GM12892 (cell line): ENCODE measurements at regions not wholly inside any gene's neighbourhood (a gene's known extent, or its start where the extent isn't known, plus 50 kb on each side); places are given as distances from the start of the nearest gene placed in this dataset.

Experiments
- DNase-seq: peaks from one replicate; pipeline ENCODE4 v3.0.0; 2011; ENCODE audit not compliant: insufficient read length
- FAIRE-seq: peaks from 2 replicates; lab custom pipeline; 2011; peaks lifted over from hg19 to GRCh38; lab: Jason Lieb, UNC
- POLR2A ChIP-seq: IDR thresholded peaks from 2 replicates; pipeline ENCODE4 v1.6.1; 2011; ENCODE audit warnings: low read depth, low read length, control low read depth
- POLR2AphosphoS5 ChIP-seq: IDR thresholded peaks from 2 replicates; pipeline ENCODE4 v1.6.1; 2011; ENCODE audit warnings: low read depth, low read length, control low read depth
- TAF1 ChIP-seq: IDR thresholded peaks from 2 replicates; pipeline ENCODE4 v1.6.1; 2011; ENCODE audit warnings: low read depth, mild to moderate bottlenecking, control low read depth, low read length, borderline replicate concordance

- DNase-seq (no peak), FAIRE-seq (no peak)
- TF ChIP-seq POLR2A, result no peak
- TF ChIP-seq TAF1, result no peak
- TF ChIP-seq POLR2AphosphoS5, result no peak
Observed at GRCh38 chr11:122209619-122210366, 93.8 kb upstream of the BLID start.

GRCh38 chr11:122207921-122208764 is 92.1 kb upstream of the BLID start:
- no peak for FAIRE-seq
- TF ChIP-seq TAF1 (no peak), POLR2AphosphoS5 (no peak), POLR2A (no peak)
- DNase-seq, result no peak

GRCh38 chr11:122207505-122207904 is 91.5 kb upstream of the BLID start:
- TF ChIP-seq POLR2AphosphoS5 (no peak), POLR2A (no peak), TAF1 (no peak)
- no peak for DNase-seq

GRCh38 chr11:122205036-122205435 is 89.0 kb upstream of the BLID start:
- DNase-seq, result no peak
- TF ChIP-seq TAF1 (no peak), POLR2A (no peak), POLR2AphosphoS5 (no peak)
- FAIRE-seq, result no peak

More at GRCh38 chr11:122207505-122207904, 91.5 kb upstream of the BLID start:
- no peak for FAIRE-seq

GRCh38 chr11:122204206-122204605 is 88.2 kb upstream of the BLID start:
- TF ChIP-seq TAF1, result no peak
- no peak for TF ChIP-seq POLR2AphosphoS5
- TF ChIP-seq POLR2A, result no peak
- no peak for FAIRE-seq
- no peak for DNase-seq

GRCh38 chr11:122202951-122203456 is 87.0 kb upstream of the BLID start:
- DNase-seq, result peak; percentile 37
- TF ChIP-seq TAF1 (no peak), POLR2AphosphoS5 (no peak), POLR2A (no peak)
- peak; percentile 92 for FAIRE-seq

- no peak for FAIRE-seq
- DNase-seq, result no peak
- TF ChIP-seq TAF1 (no peak), POLR2A (no peak), POLR2AphosphoS5 (no peak)
Observed at GRCh38 chr11:122202161-122202950, 86.3 kb upstream of the BLID start.

- TF ChIP-seq POLR2AphosphoS5 (no peak), POLR2A (no peak), TAF1 (no peak)
- DNase-seq, result no peak
- no peak for FAIRE-seq
Observed at GRCh38 chr11:122201106-122201505, 85.1 kb upstream of the BLID start.

GRCh38 chr11:122199661-122200060 is 83.6 kb upstream of the BLID start:
- DNase-seq (no peak), FAIRE-seq (no peak)
- no peak for TF ChIP-seq TAF1
- no peak for TF ChIP-seq POLR2A
- TF ChIP-seq POLR2AphosphoS5, result no peak

GRCh38 chr11:122198291-122198983 is 82.4 kb upstream of the BLID start:
- no peak for FAIRE-seq
- DNase-seq, result no peak
- TF ChIP-seq POLR2AphosphoS5 (no peak), POLR2A (no peak), TAF1 (no peak)
